ENCODE measurements at regions not wholly inside any gene's neighbourhood (a gene's known extent, or its start where the extent isn't known, plus 50 kb on each side); places are given as distances from the start of the nearest gene placed in this dataset.

DNA sequence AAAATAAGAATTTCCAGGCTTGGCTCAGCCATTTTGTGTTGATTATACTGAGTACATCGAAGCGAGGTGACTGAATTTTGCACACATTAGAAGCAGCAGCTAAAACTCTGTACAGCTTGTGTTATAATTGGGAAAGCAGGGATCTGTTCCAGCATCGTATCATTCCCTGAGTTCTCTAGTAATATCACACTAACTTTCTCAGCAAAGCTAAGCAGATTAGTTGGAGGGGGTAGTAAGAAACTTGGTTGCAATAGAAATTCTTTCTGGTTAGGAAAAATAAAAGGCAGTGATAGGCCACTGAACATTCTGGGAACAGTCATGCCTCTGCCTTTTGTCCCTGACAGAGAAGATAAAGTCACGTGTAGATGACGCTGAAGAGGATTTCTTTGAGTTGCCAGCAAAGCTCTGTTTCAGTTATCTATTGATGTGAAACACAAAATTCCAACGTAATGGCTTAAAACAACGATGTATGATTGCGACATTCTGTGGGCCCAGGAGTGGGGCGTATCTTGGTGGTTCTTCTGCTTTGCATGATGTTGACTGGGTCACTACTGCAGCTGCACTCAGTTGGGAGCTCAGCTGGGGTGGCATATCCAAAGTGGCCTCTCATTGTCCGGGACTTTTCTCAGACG, 202.1 kb upstream of the MEX3C start:
- DNase-seq = no peak

DNA sequence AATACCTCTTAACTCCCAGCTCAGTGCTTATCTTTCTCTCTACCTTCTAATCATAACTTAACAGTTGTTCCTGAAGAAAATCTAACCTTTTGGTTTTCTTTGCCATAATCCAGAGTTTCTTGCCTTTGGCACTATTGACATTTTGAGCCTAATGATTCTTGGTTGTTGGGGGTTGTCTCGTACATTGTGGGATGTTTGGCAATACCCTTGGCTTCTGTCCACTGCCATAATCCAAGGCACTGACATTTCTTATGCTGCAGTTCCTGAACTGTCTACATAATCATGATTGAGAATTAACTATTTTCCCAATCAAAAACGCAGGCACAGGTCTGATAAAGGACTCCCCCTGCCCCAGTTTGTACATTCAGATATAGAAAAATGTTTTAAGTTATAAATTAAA, 203.2 kb upstream of the MEX3C start:
- DNase-seq = no peak

DNA sequence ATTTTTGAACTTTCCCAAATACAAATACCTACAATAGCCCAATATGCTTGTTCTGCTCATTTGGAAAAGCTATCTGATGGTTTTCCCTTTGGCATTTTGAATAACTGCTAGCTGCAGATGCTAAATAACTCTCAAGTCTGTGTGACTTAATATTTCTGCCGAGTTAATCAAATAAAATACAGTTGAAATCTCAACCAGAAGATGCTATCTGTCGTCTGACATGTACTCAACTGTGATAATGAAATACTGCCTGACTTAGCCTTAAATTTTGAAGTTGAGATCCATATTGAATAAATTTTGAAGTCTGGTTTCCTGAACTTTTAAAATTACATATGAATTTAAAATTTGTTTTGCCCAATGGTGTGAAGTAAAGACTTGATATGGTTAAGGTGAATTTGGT, 204.4 kb upstream of the MEX3C start:
- no peak for DNase-seq

DNA sequence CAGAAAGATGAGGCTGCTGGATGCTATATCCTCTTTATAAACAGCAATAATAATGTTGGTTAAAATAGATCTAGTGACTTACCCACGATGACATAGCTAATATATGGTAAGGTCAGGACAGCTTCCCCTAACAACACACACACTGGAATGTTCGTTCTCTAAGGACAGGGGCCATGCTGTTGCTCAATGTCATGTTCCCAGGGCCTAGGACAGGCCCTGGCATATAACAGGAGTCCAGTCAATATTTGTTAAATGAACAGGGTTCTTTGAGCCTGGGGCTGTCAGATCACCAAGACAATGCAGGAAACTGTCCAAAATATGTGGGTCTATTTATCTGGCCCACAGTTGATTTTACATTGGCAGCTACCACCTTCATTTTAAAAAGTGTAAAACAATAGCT, 207.1 kb upstream of the MEX3C start:
- no peak for DNase-seq

DNA sequence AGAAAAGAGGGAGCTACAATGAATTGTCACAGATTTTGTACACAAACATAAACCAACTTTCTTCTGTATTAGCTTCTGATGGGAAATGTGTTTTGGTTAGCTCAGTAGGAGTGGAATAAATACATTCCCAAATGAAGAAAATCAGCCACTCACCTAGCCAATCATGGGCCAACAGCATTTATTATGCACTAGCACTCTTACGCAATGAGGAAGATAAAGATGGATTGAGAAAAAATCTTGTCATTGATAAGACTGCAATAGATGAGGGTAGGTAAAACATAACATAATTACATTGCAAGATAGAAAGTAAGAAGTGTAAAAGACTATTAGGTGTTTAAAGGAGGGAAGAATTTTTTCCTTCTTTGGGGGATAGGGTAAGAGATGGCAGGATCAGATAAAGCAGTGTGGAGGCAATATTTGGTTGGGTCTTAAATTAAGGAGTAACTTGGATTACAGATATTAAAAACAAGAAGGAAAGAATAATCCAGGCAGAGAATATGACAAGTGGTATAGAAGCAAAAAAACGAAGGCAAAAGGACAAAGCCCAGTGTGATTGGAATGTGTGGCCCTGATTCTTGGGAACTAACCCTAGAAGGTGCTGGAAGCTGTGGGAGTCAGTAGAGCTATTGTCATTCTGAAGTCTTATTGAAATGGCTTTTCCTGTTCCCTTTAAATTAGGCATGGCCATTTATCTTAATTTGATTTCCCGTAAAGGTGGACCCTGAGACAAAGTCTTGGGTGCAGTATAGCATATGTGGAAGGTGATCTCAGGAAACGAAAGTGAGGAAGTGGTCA, 208.4 kb upstream of the MEX3C start:
- DNase-seq = no peak

DNA sequence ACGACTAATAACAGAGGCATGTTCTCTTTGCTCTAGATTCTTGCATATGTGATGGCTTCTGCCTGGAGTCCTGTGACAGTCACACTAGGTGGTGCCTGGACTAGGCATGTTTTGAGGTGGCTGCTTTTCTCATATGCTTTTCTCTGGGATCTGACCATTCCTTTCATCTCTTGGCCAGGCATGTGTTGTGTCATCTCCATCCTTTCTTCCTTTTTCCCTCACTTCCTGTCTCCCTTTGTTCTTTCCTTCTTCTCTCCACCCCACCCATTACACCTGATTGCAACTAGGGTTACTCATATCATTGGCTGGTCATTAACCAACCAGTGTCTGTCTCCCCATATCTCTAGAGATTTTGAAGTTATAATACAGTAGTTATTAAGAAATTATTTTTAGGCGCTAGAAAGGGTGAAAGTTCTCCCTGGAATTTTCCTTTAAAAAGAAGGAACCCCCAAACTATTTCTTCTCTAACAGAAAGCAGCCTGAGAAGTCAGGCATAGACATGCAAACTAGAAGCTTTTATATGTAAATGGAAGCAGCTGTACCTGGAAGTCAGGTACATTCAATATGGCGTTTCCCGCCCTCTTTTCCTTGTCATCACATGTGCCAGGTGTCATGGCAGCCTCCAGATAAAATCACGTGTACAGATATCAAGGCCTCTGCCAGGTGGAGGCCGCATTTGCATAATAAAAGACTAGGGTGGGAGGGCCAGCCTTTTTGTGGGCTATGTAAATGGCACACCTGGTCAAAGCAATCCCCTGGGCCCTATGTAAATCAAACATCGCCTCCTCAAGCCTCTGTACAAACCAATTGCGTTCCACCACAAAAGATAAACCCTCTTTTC, 220.4 kb upstream of the MEX3C start:
- DNase-seq = no peak

DNA sequence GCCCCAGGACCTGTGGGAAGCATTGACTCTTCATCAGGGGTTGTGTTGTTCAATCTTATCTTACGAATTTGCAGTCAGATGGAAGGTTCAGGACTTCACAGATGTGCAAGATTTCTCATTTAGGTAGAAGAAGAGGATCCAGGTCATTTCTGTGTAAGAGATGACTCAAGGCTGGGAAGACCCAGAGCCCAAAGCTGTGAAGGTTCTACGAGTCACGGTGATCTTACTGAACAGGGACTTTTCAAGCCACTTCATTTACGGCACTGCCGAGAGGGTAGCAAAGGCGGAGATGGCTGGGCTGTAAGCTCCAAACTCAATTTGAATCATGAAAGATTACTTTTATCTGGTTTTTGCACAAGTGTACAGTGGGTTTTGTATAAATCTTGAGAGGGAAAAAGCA, 228.0 kb upstream of the MEX3C start:
- no peak for DNase-seq

DNA sequence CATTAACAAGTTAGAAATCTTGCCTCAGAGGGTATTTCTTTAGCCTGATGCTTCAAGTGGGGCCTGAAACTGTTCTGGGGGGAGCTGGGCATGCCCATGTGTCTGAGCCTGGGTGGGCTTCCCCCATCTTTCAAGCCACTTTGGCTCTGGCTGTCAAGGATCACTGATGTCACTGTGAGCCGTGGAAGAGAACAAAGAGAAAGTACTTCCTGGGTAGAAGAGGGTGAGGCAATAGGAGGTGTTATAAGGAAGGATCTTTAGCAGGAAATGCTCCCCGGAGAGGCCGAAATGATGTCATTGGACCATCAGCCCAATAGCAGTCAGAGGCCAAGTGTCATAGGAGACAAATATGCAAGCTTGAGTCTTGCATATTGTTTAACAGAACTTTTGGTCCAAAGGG, 228.4 kb upstream of the MEX3C start:
- no peak for DNase-seq

DNA sequence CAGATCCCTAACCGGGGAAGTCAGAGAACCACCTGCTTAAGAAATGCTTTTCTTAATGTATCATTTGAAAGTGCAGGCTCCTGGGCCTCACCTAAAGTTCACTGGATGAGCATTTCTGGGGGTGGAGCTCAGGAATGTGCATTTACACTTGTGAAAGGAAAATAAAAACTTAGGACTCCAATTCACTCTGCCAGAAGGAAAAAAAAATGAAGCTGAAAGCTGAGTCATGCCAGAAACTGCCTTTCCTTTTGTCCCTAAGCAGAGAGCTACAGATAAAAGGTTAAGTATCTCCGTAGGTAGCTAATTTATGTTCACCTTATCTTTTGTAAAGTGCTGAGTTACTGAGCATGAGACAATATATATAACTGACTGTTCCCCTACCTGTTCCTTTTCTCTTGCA, 229.5 kb upstream of the MEX3C start:
- no peak for DNase-seq

DNA sequence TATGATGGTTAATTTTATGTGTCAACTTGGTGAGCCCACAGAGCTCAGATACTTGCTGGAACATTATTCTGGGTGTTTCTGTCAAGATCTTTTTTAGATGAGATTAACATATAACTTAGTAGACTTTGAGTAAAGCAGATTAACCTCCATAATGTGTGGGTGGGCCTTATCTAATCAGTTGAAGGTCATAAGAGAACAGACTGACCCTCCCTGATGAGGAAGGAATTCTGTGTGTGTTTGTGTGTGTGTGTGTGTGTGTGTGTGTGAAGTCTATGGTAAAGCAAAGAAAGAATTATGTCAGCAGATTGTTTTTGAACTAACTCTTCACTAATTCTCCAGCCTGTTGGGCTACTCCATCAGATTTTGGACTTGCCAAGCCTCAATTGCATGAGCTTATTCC, 232.2 kb upstream of the MEX3C start:
- no peak for DNase-seq

DNA sequence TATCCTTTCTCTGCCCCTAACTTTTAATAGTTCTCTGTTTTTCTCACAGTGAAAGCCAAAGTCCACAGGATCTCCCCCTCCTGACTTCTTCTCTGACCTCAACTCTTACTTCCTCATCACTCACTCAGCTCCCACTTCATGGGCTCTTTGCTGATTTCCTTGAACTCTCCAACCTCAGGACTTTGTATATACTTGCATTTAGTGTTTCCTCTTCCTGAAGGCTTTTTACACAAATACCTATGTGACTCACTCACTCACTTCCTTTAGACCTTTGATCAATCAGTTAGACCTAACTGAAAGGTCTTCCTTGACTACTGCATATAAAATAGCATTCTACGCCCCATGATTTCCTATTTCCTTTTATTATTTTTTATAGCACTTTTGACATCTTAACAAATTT, 233.1 kb upstream of the MEX3C start:
- no peak for DNase-seq

DNA sequence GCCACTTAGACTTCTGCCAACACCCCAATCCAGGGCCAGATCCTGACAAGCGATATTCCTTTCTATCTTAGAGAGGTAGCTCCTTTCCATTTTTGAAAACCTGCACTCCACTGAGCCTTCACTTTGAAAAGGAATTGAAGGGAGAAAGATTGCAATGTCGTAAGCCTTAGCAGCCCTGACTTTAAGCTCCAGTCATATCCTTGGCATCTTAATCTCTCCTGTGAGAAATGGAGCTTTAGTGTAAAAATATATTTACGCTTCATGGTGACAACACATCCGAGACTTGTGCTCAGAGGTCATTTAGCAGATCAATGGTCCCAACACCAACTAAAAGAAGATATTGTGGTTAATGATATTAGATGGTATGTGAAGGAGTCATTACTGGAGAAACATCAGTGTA, 235.8 kb upstream of the MEX3C start:
- DNase-seq = no peak

DNA sequence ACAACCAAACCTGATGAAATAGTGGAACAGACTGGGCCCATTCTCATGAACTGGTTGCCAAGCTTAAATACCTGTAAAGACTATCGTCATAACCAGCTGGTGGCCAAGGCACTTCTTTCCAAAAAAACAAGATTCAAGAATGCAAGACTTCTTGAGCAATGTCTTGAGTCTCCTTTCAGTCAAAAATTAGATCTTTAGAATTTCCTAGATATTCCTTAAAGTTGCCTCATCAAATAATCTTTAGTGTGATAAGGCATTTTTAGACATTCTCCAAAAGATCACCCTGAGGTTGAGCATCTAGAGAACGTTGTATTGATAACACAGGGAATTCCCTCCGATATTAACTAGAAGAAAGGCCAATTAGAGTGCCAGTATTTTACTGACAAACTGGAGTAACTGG, 236.4 kb upstream of the MEX3C start:
- no peak for DNase-seq

DNA sequence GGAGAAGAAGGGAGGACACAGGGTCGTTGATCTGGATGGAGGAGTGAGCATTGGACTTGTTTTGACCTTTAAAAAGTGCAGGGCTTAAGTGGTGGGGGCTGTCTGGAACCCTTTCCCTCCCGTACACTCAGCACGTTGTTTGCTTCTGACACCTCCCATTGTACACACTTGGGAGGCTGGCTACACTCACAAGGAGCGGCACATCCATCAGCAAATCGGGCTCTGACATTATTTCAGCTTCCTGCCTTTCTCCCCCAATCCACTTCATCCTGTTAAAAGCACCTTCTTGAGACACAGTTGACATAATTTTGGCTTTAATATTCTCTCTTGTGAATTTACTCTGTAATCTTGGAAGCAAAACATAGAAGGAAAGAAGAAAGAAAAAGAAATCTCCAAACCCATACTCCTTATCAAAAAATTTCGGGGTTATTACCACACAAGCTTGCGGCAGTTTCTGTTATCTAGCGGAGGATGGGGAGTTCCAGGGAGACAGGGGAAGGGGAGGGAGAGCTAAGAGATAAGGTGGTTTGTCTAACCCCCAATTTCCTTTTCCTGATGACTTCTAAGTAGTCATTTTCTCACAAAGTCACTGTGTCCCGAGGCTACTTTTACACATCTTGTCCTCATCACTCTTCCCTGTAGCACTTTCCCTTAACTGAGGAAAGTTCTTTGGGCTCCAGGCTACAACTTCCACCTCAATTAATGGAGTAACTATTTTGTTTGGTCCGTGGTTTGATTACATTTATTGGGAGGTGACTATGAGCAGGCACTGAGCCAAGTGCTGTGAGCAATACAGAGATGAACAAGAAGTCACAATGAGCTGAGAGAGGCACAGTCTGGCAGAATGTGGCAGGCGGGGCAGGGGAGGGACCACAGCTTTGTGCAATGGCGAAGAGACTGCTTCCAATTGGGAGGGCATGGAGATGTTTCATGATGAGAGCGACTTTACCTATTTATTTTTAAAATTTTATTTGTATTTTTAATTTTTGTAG, 240.1 kb upstream of the MEX3C start:
- DNase-seq = no peak

DNA sequence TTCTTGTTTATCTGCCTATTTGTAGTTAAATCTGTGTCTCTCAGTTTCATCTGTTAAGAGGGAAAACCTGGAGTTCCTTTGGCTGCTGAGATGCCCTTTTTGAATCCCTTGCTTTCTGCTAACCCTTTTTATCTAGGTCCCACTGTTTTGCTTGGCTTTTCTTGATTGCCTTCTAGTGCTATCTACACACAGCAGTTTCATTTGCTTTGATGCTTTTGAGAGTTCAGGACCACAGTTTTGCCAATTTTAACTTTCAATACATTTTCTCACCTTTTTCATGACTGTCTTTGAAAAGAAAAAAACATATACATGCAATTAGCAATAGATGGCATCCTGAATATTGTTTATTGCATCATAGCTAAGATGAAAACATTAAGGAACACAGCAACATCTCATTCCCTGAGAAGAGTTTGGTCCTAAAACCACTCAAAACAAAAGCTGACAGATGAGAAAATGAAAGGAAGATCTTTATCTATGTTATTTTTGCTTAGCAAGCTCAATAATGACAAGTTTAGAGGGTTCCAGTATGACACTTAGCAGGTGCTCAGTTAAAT, 241.4 kb upstream of the MEX3C start:
- no peak for DNase-seq

DNA sequence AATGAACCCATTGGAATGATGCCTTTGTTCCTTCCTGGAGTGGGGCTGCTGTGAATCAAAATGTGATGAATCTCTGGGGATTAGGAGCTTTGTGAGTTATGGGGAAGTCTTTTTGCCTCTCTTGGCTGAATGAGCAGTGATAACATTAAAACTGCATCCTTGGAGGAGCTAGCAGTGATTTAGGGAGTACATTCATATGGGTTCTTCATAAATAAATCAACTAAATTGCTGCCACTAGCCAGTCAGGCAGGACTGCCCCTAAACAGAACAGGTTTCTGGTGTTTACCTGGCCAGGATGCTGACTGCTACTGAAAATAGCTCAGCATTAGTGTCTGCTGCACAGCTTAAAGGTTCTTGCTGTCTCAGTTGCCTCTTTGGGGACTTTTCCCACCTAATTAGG, 244.5 kb upstream of the MEX3C start:
- DNase-seq = peak; percentile 53

DNA sequence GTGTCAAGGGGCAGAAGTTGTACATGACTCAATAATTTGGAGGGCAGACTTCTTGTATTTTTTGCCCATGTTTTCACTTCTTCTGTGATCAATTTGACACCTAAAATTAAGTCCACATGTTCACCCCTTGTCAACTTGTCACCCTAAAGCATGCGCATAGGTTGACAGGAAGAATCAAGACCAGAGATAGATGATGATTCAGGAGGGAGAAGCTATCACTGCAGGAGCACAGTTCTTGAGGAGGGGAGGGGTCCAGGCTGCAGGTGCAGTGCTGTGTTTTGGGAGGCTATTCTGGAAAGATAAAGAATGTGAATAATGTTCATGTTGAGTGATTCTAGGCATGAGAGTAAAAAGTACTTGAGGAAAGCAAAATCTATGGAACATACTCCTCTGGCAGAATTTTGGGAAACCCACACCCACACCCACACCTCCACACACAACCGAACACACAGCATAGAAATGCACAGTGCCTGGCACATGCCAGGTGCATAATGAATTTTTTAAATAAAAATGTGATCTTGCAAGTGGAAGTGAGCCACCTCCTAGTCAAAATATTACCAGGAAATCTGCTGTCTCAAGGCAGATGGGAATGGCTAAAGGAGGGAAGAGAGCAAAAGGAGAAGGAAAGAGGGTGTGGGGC, 249.2 kb upstream of the MEX3C start:
- DNase-seq = no peak

DNA sequence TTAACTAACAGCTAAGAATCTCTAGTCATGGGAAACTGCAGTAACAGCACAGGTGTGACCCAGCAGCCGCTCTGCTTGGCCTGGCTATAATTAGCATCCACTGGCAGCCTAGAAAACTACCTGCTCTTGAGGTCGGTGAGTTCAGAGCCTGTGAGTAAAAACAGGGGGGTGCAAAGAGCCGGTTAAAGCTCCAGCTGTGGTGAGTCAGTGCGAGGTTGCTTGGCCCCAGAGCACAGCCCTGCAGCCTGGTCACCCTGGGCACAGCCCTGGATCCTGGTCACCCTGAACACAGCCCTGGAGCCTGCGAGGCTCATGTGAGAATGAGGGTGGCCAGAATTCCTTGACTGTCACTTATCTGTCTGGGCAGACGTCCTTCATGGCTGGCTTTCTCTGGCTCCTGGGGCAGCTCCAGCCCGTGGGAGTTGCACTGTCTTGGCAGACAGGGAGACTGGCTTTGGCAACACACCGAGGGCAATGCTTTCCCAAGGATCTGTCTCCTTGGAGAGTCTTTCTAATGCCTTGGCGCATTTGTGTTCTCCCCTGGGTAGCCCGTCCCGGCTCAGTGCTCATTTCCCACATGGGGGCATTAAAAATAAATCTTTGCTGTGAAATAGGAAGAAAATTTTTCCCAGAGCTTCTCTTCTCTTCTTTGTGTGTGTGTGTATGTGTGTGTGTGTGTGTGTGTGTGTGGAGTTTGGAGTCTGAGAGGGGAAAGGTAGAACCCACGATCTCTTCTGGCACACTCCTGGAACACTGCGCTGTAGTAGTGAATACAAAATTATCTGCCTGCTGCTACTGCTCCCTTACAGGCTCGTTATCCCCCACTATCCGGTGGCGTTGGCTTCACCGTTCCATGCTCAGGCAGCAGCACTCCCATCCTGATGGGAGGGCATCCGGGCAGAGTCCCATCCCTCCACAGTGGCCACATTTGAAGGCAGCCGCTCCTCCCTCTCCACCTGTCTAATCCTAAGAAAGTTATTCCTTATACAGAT, 250.2 kb upstream of the MEX3C start:
- no peak for DNase-seq

DNA sequence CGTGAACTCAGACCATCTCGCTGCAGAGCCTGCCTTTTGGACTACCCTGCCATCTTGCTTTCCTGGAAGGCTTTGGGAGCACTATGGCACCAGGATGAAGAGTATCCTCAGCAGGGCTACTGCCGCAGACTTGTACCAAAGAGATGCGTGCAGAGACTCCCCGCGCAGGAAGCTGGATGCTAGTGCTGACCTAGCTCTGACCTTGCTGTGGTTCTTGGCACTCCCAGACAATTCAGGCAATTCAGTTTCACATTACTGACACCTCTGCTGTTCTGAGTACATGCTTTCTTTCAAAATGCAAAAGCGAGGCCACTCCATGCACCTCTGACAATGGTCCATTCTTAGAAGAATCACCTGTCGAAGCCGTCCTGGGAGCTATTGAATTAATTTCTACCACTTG, 251.5 kb upstream of the MEX3C start:
- no peak for DNase-seq

DNA sequence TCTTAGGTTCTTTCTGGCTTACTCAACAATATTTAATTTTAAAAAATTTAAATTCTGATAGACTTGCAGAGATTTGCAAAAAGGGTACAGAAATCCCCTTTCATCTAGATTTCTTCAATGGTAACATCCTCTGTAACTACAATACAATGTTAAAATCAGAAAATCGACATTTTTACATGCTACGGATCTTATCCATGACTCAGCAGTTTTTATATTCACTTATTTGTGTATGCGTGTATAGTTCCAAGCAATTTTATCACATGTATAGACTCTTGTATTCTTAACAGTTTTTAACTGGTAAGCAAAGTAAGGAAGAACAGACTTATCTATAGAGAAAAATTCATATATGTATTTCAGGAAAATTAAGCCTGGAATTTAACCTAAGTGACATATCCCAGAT, 256.1 kb upstream of the MEX3C start:
- no peak for DNase-seq

All from renal pelvis (tissue), 1 donor.